Kidney (tissue), 13 donors: ENCODE measurements at regions not wholly inside any gene's neighbourhood (a gene's known extent, or its start where the extent isn't known, plus 50 kb on each side); places are given as distances from the start of the nearest gene placed in this dataset.

Experiments used
- DNase-seq, 5 donors: peaks; one replicate each; pipeline ENCODE4 v3.0.0-alpha.2; 2013 to 2020
- FAIRE-seq: peaks from 2 replicates; lab custom pipeline; 2012; peaks lifted over from hg19 to GRCh38; lab: Jason Lieb, UNC
- H3K27ac ChIP-seq, 2 donors: one replicate each; pipeline ENCODE4 v1.7.0; 2013; ENCODE audit warnings: low read depth in 2 of 2, low read length in 2 of 2, inconsistent platforms in 1 of 2
- H3K27me3 ChIP-seq: one replicate; pipeline ENCODE4 v1.7.1; 2013; ENCODE audit warnings: low read length, inconsistent platforms; ENCODE audit not compliant: control insufficient read depth, insufficient read depth
- H3K36me3 ChIP-seq, 3 donors: one replicate each; pipeline versions ENCODE4 v1.7.0 to v1.7.1; 2013; ENCODE audit warnings: low read length in 3 of 3, control low read depth in 1 of 3, inconsistent platforms in 1 of 3; ENCODE audit not compliant: insufficient read depth in 3 of 3, control insufficient read depth in 2 of 3
- H3K4me1 ChIP-seq, 3 donors: one replicate each; pipeline versions ENCODE4 v1.7.0 to v1.7.1; 2013; ENCODE audit warnings: low read length in 3 of 3, inconsistent platforms in 1 of 3, low read depth in 1 of 3; ENCODE audit not compliant: control insufficient read depth in 2 of 3, insufficient read depth in 2 of 3
- H3K4me3 ChIP-seq, 3 donors: one replicate each; pipeline versions ENCODE4 v1.7.0 to v1.8.1; 2013; ENCODE audit warnings: low read length in 3 of 3, control low read depth in 1 of 3, inconsistent platforms in 1 of 3
- H3K9ac ChIP-seq, 3 donors: one replicate each; pipeline versions ENCODE4 v1.7.0 to v1.7.1; 2013; ENCODE audit warnings: low read length in 3 of 3, control low read depth in 1 of 3, inconsistent platforms in 1 of 3
- H3K9me3 ChIP-seq, 3 donors: one replicate each; pipeline versions ENCODE4 v1.7.0 to v1.7.1; 2013; ENCODE audit warnings: low read length in 3 of 3, control low read depth in 1 of 3, inconsistent platforms in 1 of 3; ENCODE audit not compliant: control insufficient read depth in 2 of 3, insufficient read depth in 1 of 3
- CTCF ChIP-seq: IDR thresholded peaks from 3 replicates; pipeline ENCODE4 v1.5.1; 2012; ENCODE audit warnings: mild to moderate bottlenecking, moderate library complexity, borderline replicate concordance; ENCODE audit not compliant: insufficient read depth; ENCODE audit errors: extremely low read depth
- intact Hi-C: fragments of 100-400 bp; cut with DNase I; formaldehyde crosslinking; loops from one replicate; pipeline ENCODE4 v1.11.1; 2022
- donor health status: control.
- donor health status: control.
- donor health status: control.
- donor health status: control.
- donor health status: control.
- donor health status: DM: yes; HTN: yes; CAD: no.
- donor health status: Normal renal cell carcinoma (clear cell type).

DNA sequence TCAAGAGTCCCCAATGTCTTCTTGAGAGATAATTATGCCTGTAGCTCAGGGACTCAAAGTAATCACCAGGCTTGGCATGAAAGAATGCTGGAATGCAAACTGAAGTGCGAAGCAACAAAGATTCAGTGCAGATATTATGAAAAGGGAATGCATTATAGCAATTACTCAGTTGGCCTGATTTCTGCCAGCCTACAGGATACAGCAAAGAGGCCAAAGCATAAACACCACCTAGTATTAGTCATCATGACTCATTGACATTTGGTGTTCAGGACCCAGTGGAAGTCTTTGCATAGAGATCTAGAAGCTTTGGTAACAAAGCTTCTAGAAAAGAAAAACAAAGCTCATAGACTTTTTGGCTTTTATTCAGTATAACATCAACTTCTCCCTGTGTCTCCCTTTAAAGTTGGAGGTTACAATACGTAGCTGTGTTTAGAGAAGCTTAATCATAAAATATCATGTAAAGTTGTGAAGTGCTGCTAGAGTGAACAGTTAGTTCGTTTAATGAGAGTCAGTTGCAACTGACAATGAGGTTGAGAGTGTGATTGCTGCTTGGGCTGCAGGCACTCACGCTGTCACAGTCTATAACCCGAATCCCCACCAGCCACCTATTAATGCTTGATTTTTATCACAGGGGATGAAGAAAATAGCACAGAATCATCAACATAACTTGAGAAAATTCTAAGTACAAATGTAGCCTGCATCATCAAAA is 932.7 kb downstream of the TFAP2A start:
- Histone ChIP-seq H3K9ac (no peak overlapping the region), H3K27me3 (no peaks in the 10 kb centered on the region), H3K4me3 (no peak overlapping the region), H3K9me3 (no peaks in the 10 kb centered on the region), H3K27ac (no peak overlapping the region), H3K36me3 (no peaks in the 10 kb centered on the region), H3K4me1 (no peaks in the 10 kb centered on the region)
- intact Hi-C loops: no loop called here
- TF ChIP-seq CTCF: no peak
- FAIRE-seq (no peak), DNase-seq (no peak)

GRCh38 chr6:9481292-9482029 is 933.4 kb downstream of the TFAP2A start:
- DNase-seq (no peak), FAIRE-seq (no peak)
- Histone ChIP-seq H3K9me3 (no peaks in the 10 kb centered on the region), H3K27me3 (no peaks in the 10 kb centered on the region), H3K4me3 (no peak overlapping the region), H3K9ac (no peak overlapping the region), H3K36me3 (no peaks in the 10 kb centered on the region), H3K4me1 (no peaks in the 10 kb centered on the region), H3K27ac (no peak overlapping the region)
- intact Hi-C loops: no loop called here
- no peak for TF ChIP-seq CTCF

GRCh38 chr6:9468277-9468676 is 946.6 kb downstream of the TFAP2A start:
- no peak for FAIRE-seq
- H3K27me3 ChIP-seq: no peaks in the 10 kb centered on the region
- intact Hi-C loops: no loop called here
- H3K4me1 ChIP-seq: no peaks in the 10 kb centered on the region
- H3K9me3 ChIP-seq: no peaks in the 10 kb centered on the region
- H3K27ac ChIP-seq: no peak overlapping the region
- no peak for DNase-seq
- H3K4me3 ChIP-seq: no peak overlapping the region
- TF ChIP-seq CTCF: no peak
- H3K36me3 ChIP-seq: no peaks in the 10 kb centered on the region
- no peak overlapping the region for H3K9ac ChIP-seq
